Central memory CD8-positive, alpha-beta T cell (primary cell): ENCODE measurements at regions not wholly inside any gene's neighbourhood (a gene's known extent, or its start where the extent isn't known, plus 50 kb on each side); places are given as distances from the start of the nearest gene placed in this dataset.

Experiments used
- ATAC-seq: fragments of 150-1000 bp; cut with Tn5 transposase; replicated peaks from 2 replicates; pipeline ENCODE4 v1.10.0; 2022; ENCODE audit warnings: mild to moderate bottlenecking, moderate FRiP score, moderate number of reproducible peaks; ENCODE audit not compliant: poor library complexity, severe bottlenecking; ENCODE audit errors: extremely low read depth
- DNase-seq, 2 donors: peaks; one replicate each; pipeline ENCODE4 v3.0.0; 2021; ENCODE audit warnings: low spot score in 2 of 2
- H3K27ac Mint-ChIP-seq: one replicate; pipeline ENCODE4 v1.8.0; 2022; ENCODE audit warnings: low read depth, mild to moderate bottlenecking, moderate library complexity, mixed read lengths
- H3K27me3 Mint-ChIP-seq: one replicate; pipeline ENCODE4 v1.8.0; 2022; ENCODE audit warnings: mixed read lengths
- H3K36me3 Mint-ChIP-seq: one replicate; pipeline ENCODE4 v1.8.0; 2022; ENCODE audit warnings: mild to moderate bottlenecking, moderate library complexity, mixed read lengths; ENCODE audit not compliant: insufficient read depth
- H3K4me1 Mint-ChIP-seq: one replicate; pipeline ENCODE4 v1.8.0; 2022; ENCODE audit warnings: mixed read lengths
- H3K4me3 Mint-ChIP-seq: one replicate; pipeline ENCODE4 v1.8.0; 2022; ENCODE audit warnings: mild to moderate bottlenecking, moderate library complexity, mixed read lengths
- H3K9me3 Mint-ChIP-seq: one replicate; pipeline ENCODE4 v1.8.0; 2022; ENCODE audit warnings: mixed read lengths

DNA sequence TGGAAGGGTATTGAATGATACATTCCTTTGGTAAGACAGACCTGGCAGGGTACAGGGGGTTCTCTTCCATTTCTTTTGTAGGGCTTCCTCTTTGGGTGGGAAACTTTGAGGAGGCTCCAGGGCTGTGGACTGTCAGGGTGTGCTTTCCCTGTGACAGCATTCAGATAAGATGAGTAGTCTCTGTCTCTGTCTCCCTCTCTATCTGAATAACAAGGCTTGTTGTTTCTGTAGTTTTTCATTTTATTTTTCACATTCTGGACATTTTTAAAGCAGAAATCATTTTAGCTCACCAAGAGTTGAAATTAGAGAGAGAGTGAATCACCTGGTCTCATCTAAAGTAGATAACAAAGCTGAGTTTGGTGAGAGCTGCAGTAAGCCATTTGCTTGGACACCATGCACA, 100.8 kb upstream of the TPM1 start:
- Mint-ChIP-seq H3K4me1 (no peaks in the 10 kb centered on the region), H3K9me3 (no peaks in the 10 kb centered on the region), H3K27ac (no peak overlapping the region), H3K4me3 (no peak overlapping the region), H3K27me3 (peaks cover 86% of the 10 kb centered on the region), H3K36me3 (no peaks in the 10 kb centered on the region)
- DNase-seq, result no peak
- no peak for ATAC-seq

DNA sequence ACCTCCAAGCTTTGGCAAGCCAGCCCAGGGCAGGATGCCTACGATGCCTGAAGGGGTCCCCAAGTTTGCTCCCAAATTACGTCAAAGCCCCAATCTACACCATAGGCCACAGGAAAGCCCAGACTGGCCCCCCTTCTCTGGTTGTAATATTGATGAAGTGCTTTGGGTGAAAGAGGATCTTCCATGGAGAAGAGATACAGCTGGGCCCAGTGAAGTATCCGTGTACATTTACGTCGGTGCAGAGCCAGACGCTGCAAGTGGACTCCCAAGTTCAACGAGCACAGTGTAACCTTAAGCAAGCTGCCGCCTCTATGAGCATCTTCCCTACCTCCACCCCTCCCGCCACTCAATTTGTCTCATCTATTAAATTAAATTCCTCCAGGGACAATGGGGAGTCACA, 100.1 kb upstream of the TPM1 start:
- H3K9me3 Mint-ChIP-seq, result no peaks in the 10 kb centered on the region
- no peak overlapping the region for H3K27ac Mint-ChIP-seq
- no peaks in the 10 kb centered on the region for H3K4me1 Mint-ChIP-seq
- DNase-seq (no peak), ATAC-seq (no peak)
- peaks cover 83% of the 10 kb centered on the region for H3K27me3 Mint-ChIP-seq
- no peak overlapping the region for H3K4me3 Mint-ChIP-seq
- H3K36me3 Mint-ChIP-seq, result no peaks in the 10 kb centered on the region

DNA sequence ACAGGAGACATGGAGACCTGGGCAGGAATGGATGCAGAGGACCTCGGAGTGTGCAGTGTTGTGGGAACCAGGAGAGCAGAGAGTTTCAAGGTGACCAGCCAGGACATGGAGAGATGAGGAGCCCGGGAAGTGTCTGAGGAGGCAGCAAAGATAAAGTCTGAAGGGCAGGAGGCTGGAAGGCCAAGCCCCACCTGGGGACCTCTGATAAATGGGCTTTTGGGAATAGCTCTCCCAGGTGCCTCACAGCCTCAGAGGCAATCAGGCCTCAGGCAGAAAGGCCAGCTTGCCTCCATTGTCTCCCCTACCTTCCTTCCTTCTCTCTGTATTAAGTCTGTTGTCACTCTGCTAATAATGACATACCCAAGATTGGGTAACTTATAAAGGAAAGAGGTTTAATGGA, 97.5 kb upstream of the TPM1 start:
- ATAC-seq, result no peak
- no peaks in the 10 kb centered on the region for H3K4me1 Mint-ChIP-seq

DNA sequence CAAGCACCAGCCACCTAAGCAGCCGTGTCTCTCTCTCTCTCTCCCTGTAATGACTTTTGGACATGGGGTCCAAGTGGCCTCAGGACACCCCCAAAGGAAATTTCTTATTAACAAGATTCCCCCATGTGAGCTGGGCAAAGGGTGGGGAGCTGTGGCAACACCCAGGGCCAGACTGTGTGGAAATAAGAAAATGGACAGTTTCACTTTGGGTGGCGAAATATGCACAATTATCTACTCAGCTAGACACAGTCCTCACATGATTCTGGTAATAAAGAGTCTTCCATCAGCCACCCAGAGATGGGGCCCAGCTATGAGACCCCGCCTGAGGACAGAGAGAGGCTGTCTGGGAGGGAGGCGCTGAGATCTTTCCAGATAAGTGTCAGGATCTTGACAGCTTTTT, 96.8 kb upstream of the TPM1 start:
- H3K9me3 Mint-ChIP-seq, result no peaks in the 10 kb centered on the region
- no peak overlapping the region for H3K27ac Mint-ChIP-seq
- DNase-seq (no peak), ATAC-seq (no peak)
- H3K27me3 Mint-ChIP-seq, result peaks cover 83% of the 10 kb centered on the region
- H3K36me3 Mint-ChIP-seq, result peaks cover 3% of the 10 kb centered on the region
- no peaks in the 10 kb centered on the region for H3K4me1 Mint-ChIP-seq
- no peak overlapping the region for H3K4me3 Mint-ChIP-seq

More for the DNA sequence above, 97.5 kb upstream of the TPM1 start:
- H3K27ac Mint-ChIP-seq, result no peak overlapping the region
- H3K36me3 Mint-ChIP-seq, result peaks cover 2% of the 10 kb centered on the region
- H3K9me3 Mint-ChIP-seq, result no peaks in the 10 kb centered on the region
- no peak overlapping the region for H3K4me3 Mint-ChIP-seq
- DNase-seq, result no peak
- H3K27me3 Mint-ChIP-seq, result peaks cover 83% of the 10 kb centered on the region

DNA sequence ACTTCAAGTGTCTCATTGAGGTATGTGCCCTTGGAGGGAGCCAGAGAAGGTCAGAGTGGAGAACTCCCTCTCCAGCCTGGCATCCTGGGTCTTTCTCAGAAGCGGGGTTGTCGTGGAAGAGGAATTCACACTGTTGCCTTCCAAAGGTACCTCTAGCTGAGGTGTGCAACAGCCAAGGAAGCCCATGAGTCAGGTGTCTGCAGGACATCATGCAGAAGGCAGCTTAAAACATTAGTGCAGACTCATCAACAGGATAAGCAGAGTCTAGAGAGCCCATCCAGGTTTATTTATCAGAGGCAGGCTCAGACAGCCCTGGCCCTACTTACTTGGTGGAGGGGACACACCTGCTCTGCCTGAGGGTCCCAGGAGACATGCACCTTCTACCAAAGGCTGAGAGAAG, 95.6 kb upstream of the TPM1 start:
- no peaks in the 10 kb centered on the region for H3K4me1 Mint-ChIP-seq
- H3K36me3 Mint-ChIP-seq, result peaks cover 3% of the 10 kb centered on the region
- H3K9me3 Mint-ChIP-seq, result no peaks in the 10 kb centered on the region
- H3K4me3 Mint-ChIP-seq, result no peak overlapping the region
- ATAC-seq (no peak), DNase-seq (no peak)
- no peak overlapping the region for H3K27ac Mint-ChIP-seq
- peaks cover 83% of the 10 kb centered on the region for H3K27me3 Mint-ChIP-seq

DNA sequence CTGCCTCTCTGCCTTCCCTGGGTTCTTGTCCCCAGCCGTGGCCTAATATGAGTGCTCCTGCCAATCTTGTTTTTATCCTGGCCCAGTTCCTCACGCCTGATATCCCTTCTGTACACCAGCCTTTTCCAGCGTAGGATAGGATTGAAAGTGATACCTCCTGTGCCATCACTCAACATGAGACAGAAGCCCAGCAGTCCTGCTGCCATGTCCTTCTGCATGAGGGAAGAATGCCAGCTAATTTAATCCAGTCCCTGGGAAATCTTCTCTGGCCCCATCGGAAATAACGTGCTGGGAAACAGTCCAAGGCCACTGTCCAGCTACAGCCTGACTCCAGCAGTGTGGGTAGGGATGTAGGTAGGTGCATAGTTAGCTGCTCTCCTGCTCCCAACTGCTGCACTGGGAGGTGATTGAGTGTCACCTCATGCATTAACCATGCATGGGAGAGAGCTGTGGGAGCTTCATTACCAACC, 92.0 kb upstream of the TPM1 start:
- Mint-ChIP-seq H3K27ac (no peak overlapping the region), H3K27me3 (peaks cover 78% of the 10 kb centered on the region), H3K4me1 (no peaks in the 10 kb centered on the region), H3K4me3 (no peak overlapping the region), H3K36me3 (peaks cover 3% of the 10 kb centered on the region), H3K9me3 (no peaks in the 10 kb centered on the region)
- ATAC-seq (no peak), DNase-seq (no peak)

DNA sequence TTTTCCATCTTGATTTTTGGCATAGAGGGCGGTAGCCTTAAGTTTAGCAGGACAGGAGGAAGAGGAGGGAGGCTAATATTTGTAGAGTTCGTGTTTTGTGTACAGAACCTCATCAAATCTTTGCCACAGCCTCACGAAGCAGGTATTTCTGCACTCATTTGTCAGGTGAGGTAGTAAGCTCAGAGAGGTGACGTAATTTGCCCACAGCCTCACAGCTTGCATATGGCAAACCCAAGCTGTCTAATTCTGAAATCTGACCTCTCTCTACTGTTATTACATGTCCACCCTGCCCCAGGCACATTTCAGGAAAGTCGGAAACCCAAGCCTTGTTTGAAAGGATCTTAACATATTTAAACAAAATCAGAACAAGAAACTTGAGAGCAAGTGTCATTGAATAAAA, 91.1 kb upstream of the TPM1 start:
- peaks cover 78% of the 10 kb centered on the region for H3K27me3 Mint-ChIP-seq
- no peaks in the 10 kb centered on the region for H3K9me3 Mint-ChIP-seq
- DNase-seq (no peak), ATAC-seq (no peak)
- H3K4me3 Mint-ChIP-seq, result no peak overlapping the region
- no peaks in the 10 kb centered on the region for H3K4me1 Mint-ChIP-seq
- no peak overlapping the region for H3K27ac Mint-ChIP-seq
- peaks cover 3% of the 10 kb centered on the region for H3K36me3 Mint-ChIP-seq

DNA sequence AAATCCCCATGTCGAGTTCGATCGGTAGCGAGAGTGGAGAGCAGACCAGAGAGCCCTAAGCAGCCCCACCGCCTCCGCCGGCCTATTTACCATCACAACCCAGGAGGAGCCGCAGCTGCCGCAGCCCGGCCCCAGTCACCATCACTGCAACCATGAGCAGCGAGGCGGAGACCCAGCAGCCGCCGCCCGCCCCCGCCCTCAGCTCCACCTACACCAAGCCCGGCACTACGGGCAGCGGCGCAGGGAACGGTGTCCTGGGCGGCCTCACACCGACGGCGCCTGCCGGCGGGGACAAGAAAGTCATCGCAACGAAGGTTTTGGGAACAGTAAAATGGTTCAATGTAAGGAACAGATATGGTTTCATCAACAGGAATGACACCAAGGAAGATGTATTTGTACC, 89.5 kb upstream of the TPM1 start:
- Mint-ChIP-seq H3K9me3 (no peaks in the 10 kb centered on the region), H3K27me3 (peaks cover 68% of the 10 kb centered on the region), H3K36me3 (peaks cover 3% of the 10 kb centered on the region), H3K4me1 (no peaks in the 10 kb centered on the region), H3K27ac (no peak overlapping the region), H3K4me3 (no peak overlapping the region)
- DNase-seq (no peak), ATAC-seq (no peak)

DNA sequence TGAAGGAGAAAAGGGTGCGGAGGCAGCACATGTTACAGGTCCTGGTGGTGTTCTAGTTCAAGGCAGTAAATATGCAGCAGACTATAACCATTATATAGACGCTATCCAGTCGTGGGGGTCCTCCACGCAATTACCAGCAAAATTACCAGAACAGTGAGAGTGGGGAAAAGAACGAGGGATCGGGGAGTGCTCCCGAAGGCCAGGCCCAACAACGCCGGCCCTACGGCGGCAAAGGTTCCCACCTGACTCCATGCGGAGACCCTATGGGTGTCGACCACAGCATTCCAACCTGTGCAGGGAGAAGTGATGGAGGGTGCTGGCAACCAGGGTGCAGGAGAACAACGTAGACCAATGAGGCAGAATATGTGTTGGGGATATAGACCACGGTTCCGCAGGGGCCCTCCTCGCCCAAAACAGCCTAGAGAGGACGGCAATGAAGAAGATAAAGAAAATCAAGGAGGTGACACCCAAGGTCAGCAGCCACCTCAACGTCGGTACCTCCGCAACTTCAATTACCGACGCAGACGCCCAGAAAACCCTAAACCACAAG, 89.0 kb upstream of the TPM1 start:
- ATAC-seq (no peak), DNase-seq (no peak)
- no peak overlapping the region for H3K27ac Mint-ChIP-seq
- no peaks in the 10 kb centered on the region for H3K4me1 Mint-ChIP-seq
- no peak overlapping the region for H3K4me3 Mint-ChIP-seq
- no peaks in the 10 kb centered on the region for H3K9me3 Mint-ChIP-seq
- H3K27me3 Mint-ChIP-seq, result peaks cover 62% of the 10 kb centered on the region
- peaks cover 2% of the 10 kb centered on the region for H3K36me3 Mint-ChIP-seq

DNA sequence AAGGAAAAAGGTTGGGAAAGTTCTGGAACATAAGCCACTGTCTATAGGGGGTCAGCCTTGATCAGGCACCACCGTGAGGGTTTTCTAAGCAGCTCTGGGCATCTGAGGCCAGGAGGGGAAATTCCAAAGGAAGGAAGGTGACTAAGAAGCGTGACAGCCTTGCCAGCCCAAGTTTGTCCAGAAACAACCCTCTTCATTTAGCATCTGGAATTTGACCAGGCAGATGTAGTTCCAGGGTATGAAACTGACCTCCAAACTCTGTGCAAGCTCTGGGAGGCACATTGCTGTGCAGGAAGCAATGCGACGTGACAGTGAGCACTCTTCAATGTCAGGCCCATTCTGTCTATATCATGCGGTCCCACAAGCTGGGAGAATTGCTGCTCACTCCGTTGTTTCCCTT, 85.4 kb upstream of the TPM1 start:
- H3K4me1 Mint-ChIP-seq, result no peaks in the 10 kb centered on the region
- no peaks in the 10 kb centered on the region for H3K36me3 Mint-ChIP-seq
- H3K4me3 Mint-ChIP-seq, result no peak overlapping the region
- peaks cover 27% of the 10 kb centered on the region for H3K27me3 Mint-ChIP-seq
- ATAC-seq, result no peak
- no peaks in the 10 kb centered on the region for H3K9me3 Mint-ChIP-seq
- DNase-seq, result no peak
- no peak overlapping the region for H3K27ac Mint-ChIP-seq

DNA sequence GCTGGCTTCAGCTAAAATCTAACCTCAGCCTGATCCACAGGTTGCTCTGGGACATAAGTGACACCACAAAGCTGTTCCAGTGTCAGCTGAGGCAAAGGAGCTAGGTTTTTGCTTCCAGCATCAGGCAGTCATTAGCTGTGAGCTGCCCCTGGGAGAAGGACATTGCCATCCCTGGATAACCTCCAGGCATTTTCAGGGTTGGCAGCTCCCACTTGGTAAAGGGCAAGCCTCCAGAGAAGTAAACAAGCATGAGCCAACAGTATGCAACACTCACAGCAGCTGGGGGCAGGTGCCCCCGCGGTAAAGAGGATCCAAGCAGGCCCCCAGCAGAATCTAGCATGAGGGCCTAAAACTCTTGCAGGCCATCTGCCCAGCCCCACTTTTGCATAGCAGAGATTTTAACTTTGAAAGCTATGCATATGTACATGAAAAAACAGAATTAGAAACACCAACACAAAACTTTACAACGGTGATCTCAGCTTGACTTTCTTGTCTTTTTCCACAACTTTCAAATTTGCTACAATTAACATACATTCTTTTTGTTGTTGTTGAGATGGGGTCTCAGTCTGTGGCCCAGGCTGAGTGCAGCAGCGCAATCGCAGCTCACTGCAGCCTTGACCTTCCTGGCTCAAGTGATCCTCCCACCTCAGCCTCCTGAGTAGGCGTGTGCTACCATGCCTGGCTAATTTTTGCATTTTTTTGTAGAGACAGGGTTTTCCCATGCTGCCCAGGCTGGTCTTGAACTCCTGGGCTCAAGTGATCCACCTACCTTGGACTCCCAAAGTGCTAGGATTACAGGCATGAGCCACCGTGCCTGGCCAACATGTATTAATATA, 83.8 kb upstream of the TPM1 start:
- H3K27ac Mint-ChIP-seq, result no peak overlapping the region
- peaks cover 12% of the 10 kb centered on the region for H3K27me3 Mint-ChIP-seq
- ATAC-seq, result no peak
- no peak overlapping the region for H3K4me3 Mint-ChIP-seq
- H3K4me1 Mint-ChIP-seq, result no peaks in the 10 kb centered on the region
- no peak for DNase-seq
- no peaks in the 10 kb centered on the region for H3K9me3 Mint-ChIP-seq
- no peaks in the 10 kb centered on the region for H3K36me3 Mint-ChIP-seq

DNA sequence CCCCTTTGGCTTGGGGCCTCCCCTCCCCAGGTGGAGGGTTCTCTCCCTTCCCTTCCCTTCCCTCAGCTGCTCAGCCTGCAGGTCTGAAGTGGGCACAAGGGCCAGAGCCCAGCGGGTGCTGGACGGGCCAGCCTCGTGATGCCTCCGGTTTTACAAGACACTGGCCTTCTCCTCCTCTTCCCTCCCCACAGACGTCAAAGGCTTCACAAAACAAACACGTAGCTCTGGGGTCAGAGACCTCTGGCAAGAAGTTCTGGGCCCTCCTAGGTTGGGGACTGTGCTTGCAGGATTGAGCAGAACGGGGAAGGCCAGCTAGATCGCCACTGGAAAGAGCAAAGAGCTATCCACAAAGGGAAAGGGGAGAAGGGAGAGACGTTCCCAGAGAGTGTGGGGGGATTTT, 81.4 kb upstream of the TPM1 start:
- Mint-ChIP-seq H3K4me1 (no peaks in the 10 kb centered on the region), H3K27me3 (no peaks in the 10 kb centered on the region), H3K36me3 (no peaks in the 10 kb centered on the region), H3K9me3 (no peaks in the 10 kb centered on the region), H3K4me3 (no peak overlapping the region), H3K27ac (no peak overlapping the region)
- ATAC-seq, result no peak
- DNase-seq, result no peak
